ENCODE measurements at regions not wholly inside any gene's neighbourhood (a gene's known extent, or its start where the extent isn't known, plus 50 kb on each side); places are given as distances from the start of the nearest gene placed in this dataset.

- no peak for TF ChIP-seq POLR2A (IDR thresholded peaks at IDR 0.05)
- TF ChIP-seq CTCF (IDR thresholded peaks at IDR 0.05) = no peak
- TF ChIP-seq POLR2AphosphoS5 (IDR thresholded peaks at IDR 0.05) = no peak
Observed at GRCh38 chr5:98557916-98558315, 215.5 kb upstream of the RGMB start.
